ENCODE measurements at regions not wholly inside any gene's neighbourhood (a gene's known extent, or its start where the extent isn't known, plus 50 kb on each side); places are given as distances from the start of the nearest gene placed in this dataset.

DNA sequence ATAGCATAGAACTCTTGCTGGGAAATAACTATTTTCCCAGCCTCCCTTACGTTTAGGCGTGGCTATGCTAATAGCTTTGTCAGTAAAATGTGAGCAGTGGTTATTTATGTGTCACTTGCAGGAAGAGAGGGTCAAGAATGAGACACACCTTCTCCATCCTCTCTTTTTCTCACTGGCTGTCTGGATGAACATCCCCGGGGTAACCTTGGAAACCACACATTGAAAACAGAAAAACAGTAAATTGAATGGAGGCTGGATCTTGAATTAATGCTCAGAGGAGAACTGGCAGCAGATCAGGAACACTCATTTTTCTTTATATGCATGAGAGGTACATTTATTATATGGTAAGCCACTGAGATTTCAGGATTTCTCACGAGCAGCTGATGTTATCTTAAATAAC is 127.6 kb downstream of the DNAJB9 start:
- TF ChIP-seq EZH2 (IDR thresholded peaks at IDR 0.05; ENCODE audit: borderline replicate concordance, control insufficient read depth, low read depth, low read length), result no peak
- TF ChIP-seq, protein P1, sequence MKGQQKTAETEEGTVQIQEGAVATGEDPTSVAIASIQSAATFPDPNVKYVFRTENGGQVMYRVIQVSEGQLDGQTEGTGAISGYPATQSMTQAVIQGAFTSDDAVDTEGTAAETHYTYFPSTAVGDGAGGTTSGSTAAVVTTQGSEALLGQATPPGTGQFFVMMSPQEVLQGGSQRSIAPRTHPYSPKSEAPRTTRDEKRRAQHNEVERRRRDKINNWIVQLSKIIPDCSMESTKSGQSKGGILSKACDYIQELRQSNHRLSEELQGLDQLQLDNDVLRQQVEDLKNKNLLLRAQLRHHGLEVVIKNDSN (IDR thresholded peaks at IDR 0.05; ENCODE audit: borderline replicate concordance, extremely low read length, insufficient read depth, low read depth, low read length), result no peak
- no peak for TF ChIP-seq FOXM1 (IDR thresholded peaks at IDR 0.05; ENCODE audit: low read depth, low read length)
- TF ChIP-seq ASH2L (IDR thresholded peaks at IDR 0.05; ENCODE audit: borderline replicate concordance, low read depth), result no peak
- TF ChIP-seq, protein P2, sequence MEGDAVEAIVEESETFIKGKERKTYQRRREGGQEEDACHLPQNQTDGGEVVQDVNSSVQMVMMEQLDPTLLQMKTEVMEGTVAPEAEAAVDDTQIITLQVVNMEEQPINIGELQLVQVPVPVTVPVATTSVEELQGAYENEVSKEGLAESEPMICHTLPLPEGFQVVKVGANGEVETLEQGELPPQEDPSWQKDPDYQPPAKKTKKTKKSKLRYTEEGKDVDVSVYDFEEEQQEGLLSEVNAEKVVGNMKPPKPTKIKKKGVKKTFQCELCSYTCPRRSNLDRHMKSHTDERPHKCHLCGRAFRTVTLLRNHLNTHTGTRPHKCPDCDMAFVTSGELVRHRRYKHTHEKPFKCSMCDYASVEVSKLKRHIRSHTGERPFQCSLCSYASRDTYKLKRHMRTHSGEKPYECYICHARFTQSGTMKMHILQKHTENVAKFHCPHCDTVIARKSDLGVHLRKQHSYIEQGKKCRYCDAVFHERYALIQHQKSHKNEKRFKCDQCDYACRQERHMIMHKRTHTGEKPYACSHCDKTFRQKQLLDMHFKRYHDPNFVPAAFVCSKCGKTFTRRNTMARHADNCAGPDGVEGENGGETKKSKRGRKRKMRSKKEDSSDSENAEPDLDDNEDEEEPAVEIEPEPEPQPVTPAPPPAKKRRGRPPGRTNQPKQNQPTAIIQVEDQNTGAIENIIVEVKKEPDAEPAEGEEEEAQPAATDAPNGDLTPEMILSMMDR (IDR thresholded peaks at IDR 0.05 in 2 of 3, conservative IDR thresholded peaks at IDR 0.05 in 1 of 3; ENCODE audit: control insufficient read depth in 2 of 3, extremely low read depth in 1 of 3, insufficient read depth in 1 of 3, low read depth in 3 of 3, low read length in 3 of 3), result no peak
- no peak for TF ChIP-seq SREBF1 (IDR thresholded peaks at IDR 0.05; ENCODE audit: low read length)
